GM23338 (cell line): ENCODE measurements at regions not wholly inside any gene's neighbourhood (a gene's known extent, or its start where the extent isn't known, plus 50 kb on each side); places are given as distances from the start of the nearest gene placed in this dataset.

Source experiments
- ATAC-seq: fragments of 200-7000 bp; cut with Tn5 transposase; 3 replicates; pipeline ENCODE4 v1.9.1; 2020
- DNase-seq: peaks from one replicate; pipeline ENCODE4 v3.0.0-alpha.2; 2015; ENCODE audit warnings: low spot score
- H2AFZ ChIP-seq: fragments of 200-600 bp; sonication (generic); 2 replicates; pipeline ENCODE4 v1.8.0; 2016; ENCODE audit warnings: antibody characterized with exemption, mild to moderate bottlenecking, moderate library complexity
- H3F3A ChIP-seq: fragments of 200-600 bp; sonication (generic); replicated peaks from 2 replicates; pipeline ENCODE4 v1.8.0; 2017; ENCODE audit warnings: antibody characterized with exemption, mixed run types, low read depth
- H3K27ac ChIP-seq: fragments of 200-600 bp; sonication (generic); 2 replicates; pipeline ENCODE4 v1.6.1; 2016; ENCODE audit warnings: low read depth
- H3K27me3 ChIP-seq: fragments of 200-600 bp; sonication (generic); 2 replicates; pipeline ENCODE4 v1.8.0; 2016; ENCODE audit warnings: mild to moderate bottlenecking, mixed run types, moderate library complexity; ENCODE audit not compliant: insufficient read depth
- H3K36me3 ChIP-seq: fragments of 200-600 bp; sonication (generic); 2 replicates; pipeline ENCODE4 v1.8.0; 2016; ENCODE audit warnings: mild to moderate bottlenecking; ENCODE audit not compliant: insufficient read depth
- H3K4me1 ChIP-seq: fragments of 200-600 bp; sonication (generic); 2 replicates; pipeline ENCODE4 v1.8.0; 2016; ENCODE audit warnings: mild to moderate bottlenecking, moderate library complexity; ENCODE audit not compliant: insufficient read depth
- H3K4me2 ChIP-seq: fragments of 200-600 bp; sonication (generic); 2 replicates; pipeline ENCODE4 v1.7.1; 2017; ENCODE audit warnings: mixed run types
- H3K4me3 ChIP-seq: fragments of 200-600 bp; sonication (generic); 2 replicates; pipeline ENCODE4 v1.6.1; 2016; ENCODE audit warnings: mixed run types
- H3K79me2 ChIP-seq: fragments of 200-600 bp; sonication (generic); replicated peaks from 2 replicates; pipeline ENCODE4 v1.8.0; 2017; ENCODE audit warnings: mild to moderate bottlenecking; ENCODE audit not compliant: insufficient read depth
- H3K9me2 ChIP-seq: fragments of 200-600 bp; sonication (generic); 2 replicates; pipeline ENCODE4 v1.8.0; 2017; ENCODE audit not compliant: insufficient read depth
- H4K20me1 ChIP-seq: fragments of 200-600 bp; sonication (generic); replicated peaks from 2 replicates; pipeline ENCODE4 v1.8.0; 2017; ENCODE audit warnings: mild to moderate bottlenecking; ENCODE audit not compliant: insufficient read depth
- H3K27ac Mint-ChIP-seq: 2 replicates; pipeline ENCODE4 v1.8.0; 2020; ENCODE audit warnings: inconsistent platforms, mild to moderate bottlenecking, moderate library complexity, mixed read lengths
- H3K27me3 Mint-ChIP-seq: 3 replicates; pipeline ENCODE4 v1.8.0; 2022; ENCODE audit warnings: low read depth, mild to moderate bottlenecking, moderate library complexity, mixed read lengths, inconsistent platforms; ENCODE audit not compliant: insufficient read depth, poor library complexity
- H3K36me3 Mint-ChIP-seq: 3 replicates; pipeline ENCODE4 v1.8.0; 2021; ENCODE audit warnings: low read depth, mild to moderate bottlenecking, inconsistent platforms, moderate library complexity, mixed read lengths
- H3K4me1 Mint-ChIP-seq: 3 replicates; pipeline ENCODE4 v1.8.0; 2020; ENCODE audit warnings: mild to moderate bottlenecking, inconsistent platforms, mixed read lengths
- H3K4me3 Mint-ChIP-seq: 3 replicates; pipeline ENCODE4 v1.8.0; 2021; ENCODE audit warnings: moderate library complexity, mild to moderate bottlenecking, inconsistent platforms, mixed read lengths
- H3K9me3 Mint-ChIP-seq: 3 replicates; pipeline ENCODE4 v1.8.0; 2020; ENCODE audit warnings: moderate library complexity, mild to moderate bottlenecking, inconsistent platforms, mixed read lengths
- CREB1 ChIP-seq: fragments of 250-450 bp; sonication (Bioruptor Pico); IDR thresholded peaks from 2 replicates; pipeline ENCODE4 v1.5.0; 2020; ENCODE audit warnings: low read depth, mild to moderate bottlenecking, moderate library complexity
- EZH2phosphoT487 ChIP-seq: fragments of 200-600 bp; sonication (generic); IDR thresholded peaks from one replicate; pipeline ENCODE4 v1.8.1; 2018; ENCODE audit warnings: antibody characterized with exemption; ENCODE audit not compliant: unreplicated experiment
- NANOG ChIP-seq: IDR thresholded peaks from 2 replicates; pipeline ENCODE4 v1.6.1; 2016; ENCODE audit warnings: antibody characterized with exemption, borderline replicate concordance
- POLR2AphosphoS5 ChIP-seq: IDR thresholded peaks from 2 replicates; pipeline ENCODE4 v1.6.1; 2016; ENCODE audit warnings: antibody characterized with exemption, low read depth
- STAT1 ChIP-seq: IDR thresholded peaks from one replicate; pipeline ENCODE4 v1.6.1; 2016; ENCODE audit warnings: antibody characterized with exemption; ENCODE audit not compliant: unreplicated experiment
- ZNF331 ChIP-seq: fragments of 250-450 bp; sonication (Bioruptor Pico); IDR thresholded peaks from 2 replicates; pipeline ENCODE4 v1.5.0; 2020; ENCODE audit warnings: low read depth, mild to moderate bottlenecking, moderate library complexity
- TF ChIP-seq, protein P1 (sequence below): IDR thresholded peaks from 2 replicates; pipeline ENCODE4 v1.6.1; 2016; ENCODE audit warnings: antibody characterized with exemption
- TF ChIP-seq, protein P2 (sequence below): fragments of 250-450 bp; sonication (Bioruptor Pico); IDR thresholded peaks from 2 replicates; pipeline ENCODE4 v1.5.0; 2020; ENCODE audit warnings: mild to moderate bottlenecking, moderate library complexity
- TF ChIP-seq, protein P3 (sequence below): IDR thresholded peaks from one replicate; pipeline ENCODE4 v1.6.1; 2018; ENCODE audit warnings: antibody characterized with exemption; ENCODE audit not compliant: unreplicated experiment

DNA sequence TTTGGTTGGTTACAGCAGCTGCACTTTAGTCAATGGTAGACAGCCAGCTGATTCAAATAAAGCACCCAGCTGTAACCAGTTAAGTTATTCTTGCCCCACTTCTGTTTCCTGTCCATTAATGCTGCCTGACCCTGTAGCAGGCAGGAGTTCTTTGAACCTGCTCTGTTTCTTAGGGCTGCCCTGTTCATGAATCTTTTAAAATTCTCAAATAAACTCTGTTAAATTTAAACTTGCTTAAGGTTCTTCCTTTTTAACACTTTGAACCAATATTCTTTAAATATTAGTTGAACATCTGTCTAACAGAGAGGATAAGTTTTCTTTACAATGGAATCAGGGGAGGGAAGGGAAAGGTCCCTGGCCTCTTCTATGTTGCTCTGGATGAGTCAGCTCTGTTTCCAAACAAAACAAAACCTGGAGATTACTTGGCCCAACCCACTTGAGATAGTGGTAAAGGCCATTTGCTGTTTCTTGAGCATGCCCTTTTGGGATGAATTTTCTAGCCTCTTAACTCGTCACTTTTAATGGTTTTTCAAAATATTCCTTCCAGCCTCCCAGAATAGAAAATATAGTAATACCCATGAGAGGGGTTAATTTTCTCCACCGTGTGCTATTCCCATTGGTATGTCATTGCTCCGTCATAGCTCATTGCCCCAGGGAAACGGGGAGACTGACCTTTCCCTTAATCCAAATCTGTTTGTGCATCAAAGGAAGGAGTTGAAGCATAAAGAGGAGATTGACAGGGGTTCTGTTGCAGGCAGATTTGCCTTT lies 112.1 kb upstream of the FHL2 start:
- Histone ChIP-seq H3K4me1 (no peaks in the 10 kb centered on the region), H3K27ac (no peak overlapping the region), H3K9me2 (no peaks in the 10 kb centered on the region), H4K20me1 (no peaks in the 10 kb centered on the region; the same call in 1 of the 2 replicates), H3K36me3 (no peaks in the 10 kb centered on the region), H3F3A (no peaks in the 10 kb centered on the region), H2AFZ (no peak overlapping the region), H3K4me2 (no peak overlapping the region), H3K27me3 (no peaks in the 10 kb centered on the region), H3K79me2 (no peaks in the 10 kb centered on the region), H3K4me3 (no peak overlapping the region)
- Mint-ChIP-seq H3K27me3 (peaks cover 3% of the 10 kb centered on the region), H3K4me3 (no peak overlapping the region), H3K4me1 (peaks cover 2% of the 10 kb centered on the region; the same call in 1 of the 3 replicates), H3K27ac (no peak overlapping the region; the same call in 1 of the 2 replicates), H3K9me3 (no peaks in the 10 kb centered on the region), H3K36me3 (no peaks in the 10 kb centered on the region)
- no peak for DNase-seq
- no peak for ATAC-seq
- no peak for TF ChIP-seq NANOG

DNA sequence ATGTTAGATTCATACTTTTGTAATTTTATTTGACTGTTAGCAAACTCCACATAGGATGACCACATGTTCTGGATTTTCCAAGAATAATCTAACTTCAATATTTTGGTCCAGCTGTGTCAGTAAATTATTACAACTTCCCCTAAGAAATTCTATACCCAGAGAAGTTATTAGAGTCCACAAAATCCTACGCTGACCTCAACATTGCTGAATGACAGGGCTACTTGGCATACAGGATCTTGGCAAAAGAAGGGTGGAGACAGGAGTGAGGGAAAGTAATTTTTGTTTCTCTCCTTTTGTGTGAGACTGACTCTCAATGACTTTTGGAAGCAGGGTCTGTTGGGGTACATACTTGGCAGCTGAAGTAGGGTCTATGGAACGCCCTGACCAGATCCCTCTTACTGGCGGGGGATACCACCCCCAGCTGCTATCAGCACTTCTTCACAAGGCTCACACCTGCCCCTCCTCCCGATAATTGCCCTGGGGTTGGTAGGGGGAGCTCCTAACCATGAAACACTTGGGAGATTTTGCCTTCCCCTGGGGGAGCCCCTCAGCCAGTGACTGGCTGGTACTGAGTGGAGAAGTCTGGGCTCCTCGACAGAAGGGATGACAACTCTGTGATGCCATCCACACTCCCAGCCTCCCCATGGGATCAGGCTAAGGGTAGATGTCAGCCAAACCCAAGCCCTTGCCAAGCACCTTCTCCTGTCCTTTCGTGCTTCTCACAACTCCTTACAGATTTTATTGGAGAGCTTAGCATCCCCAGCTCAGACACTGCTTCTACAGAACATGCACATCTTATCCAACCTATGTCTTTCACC lies 110.6 kb upstream of the FHL2 start:
- DNase-seq (no peak), ATAC-seq (no peak)
- H4K20me1 ChIP-seq = no peaks in the 10 kb centered on the region; the same call in 1 of the 2 replicates
- peaks cover 2% of the 10 kb centered on the region for H3K27me3 Mint-ChIP-seq
- H3K4me1 ChIP-seq = no peaks in the 10 kb centered on the region
- no peaks in the 10 kb centered on the region for H3K36me3 Mint-ChIP-seq
- H3K27ac ChIP-seq = no peak overlapping the region
- H3K4me3 ChIP-seq = no peak overlapping the region
- H3K4me2 ChIP-seq = no peak overlapping the region
- H3K36me3 ChIP-seq = no peaks in the 10 kb centered on the region
- no peak overlapping the region for H3K27ac Mint-ChIP-seq
- no peaks in the 10 kb centered on the region for H3F3A ChIP-seq
- H3K9me3 Mint-ChIP-seq = no peaks in the 10 kb centered on the region
- H3K9me2 ChIP-seq = no peaks in the 10 kb centered on the region
- no peaks in the 10 kb centered on the region for H3K79me2 ChIP-seq
- peaks cover 2% of the 10 kb centered on the region; the same call in 1 of the 3 replicates for H3K4me1 Mint-ChIP-seq
- H2AFZ ChIP-seq = no peak overlapping the region
- H3K4me3 Mint-ChIP-seq = no peak overlapping the region
- no peaks in the 10 kb centered on the region for H3K27me3 ChIP-seq
- TF ChIP-seq, protein P1, sequence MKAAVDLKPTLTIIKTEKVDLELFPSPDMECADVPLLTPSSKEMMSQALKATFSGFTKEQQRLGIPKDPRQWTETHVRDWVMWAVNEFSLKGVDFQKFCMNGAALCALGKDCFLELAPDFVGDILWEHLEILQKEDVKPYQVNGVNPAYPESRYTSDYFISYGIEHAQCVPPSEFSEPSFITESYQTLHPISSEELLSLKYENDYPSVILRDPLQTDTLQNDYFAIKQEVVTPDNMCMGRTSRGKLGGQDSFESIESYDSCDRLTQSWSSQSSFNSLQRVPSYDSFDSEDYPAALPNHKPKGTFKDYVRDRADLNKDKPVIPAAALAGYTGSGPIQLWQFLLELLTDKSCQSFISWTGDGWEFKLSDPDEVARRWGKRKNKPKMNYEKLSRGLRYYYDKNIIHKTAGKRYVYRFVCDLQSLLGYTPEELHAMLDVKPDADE = no peak
- TF ChIP-seq ZNF331 (CRISPR knock-in tag) (no peak), NANOG (no peak), EZH2phosphoT487 (no peak), CREB1 (CRISPR knock-in tag) (no peak), POLR2AphosphoS5 (no peak), STAT1 (no peak)
- TF ChIP-seq, protein P2, sequence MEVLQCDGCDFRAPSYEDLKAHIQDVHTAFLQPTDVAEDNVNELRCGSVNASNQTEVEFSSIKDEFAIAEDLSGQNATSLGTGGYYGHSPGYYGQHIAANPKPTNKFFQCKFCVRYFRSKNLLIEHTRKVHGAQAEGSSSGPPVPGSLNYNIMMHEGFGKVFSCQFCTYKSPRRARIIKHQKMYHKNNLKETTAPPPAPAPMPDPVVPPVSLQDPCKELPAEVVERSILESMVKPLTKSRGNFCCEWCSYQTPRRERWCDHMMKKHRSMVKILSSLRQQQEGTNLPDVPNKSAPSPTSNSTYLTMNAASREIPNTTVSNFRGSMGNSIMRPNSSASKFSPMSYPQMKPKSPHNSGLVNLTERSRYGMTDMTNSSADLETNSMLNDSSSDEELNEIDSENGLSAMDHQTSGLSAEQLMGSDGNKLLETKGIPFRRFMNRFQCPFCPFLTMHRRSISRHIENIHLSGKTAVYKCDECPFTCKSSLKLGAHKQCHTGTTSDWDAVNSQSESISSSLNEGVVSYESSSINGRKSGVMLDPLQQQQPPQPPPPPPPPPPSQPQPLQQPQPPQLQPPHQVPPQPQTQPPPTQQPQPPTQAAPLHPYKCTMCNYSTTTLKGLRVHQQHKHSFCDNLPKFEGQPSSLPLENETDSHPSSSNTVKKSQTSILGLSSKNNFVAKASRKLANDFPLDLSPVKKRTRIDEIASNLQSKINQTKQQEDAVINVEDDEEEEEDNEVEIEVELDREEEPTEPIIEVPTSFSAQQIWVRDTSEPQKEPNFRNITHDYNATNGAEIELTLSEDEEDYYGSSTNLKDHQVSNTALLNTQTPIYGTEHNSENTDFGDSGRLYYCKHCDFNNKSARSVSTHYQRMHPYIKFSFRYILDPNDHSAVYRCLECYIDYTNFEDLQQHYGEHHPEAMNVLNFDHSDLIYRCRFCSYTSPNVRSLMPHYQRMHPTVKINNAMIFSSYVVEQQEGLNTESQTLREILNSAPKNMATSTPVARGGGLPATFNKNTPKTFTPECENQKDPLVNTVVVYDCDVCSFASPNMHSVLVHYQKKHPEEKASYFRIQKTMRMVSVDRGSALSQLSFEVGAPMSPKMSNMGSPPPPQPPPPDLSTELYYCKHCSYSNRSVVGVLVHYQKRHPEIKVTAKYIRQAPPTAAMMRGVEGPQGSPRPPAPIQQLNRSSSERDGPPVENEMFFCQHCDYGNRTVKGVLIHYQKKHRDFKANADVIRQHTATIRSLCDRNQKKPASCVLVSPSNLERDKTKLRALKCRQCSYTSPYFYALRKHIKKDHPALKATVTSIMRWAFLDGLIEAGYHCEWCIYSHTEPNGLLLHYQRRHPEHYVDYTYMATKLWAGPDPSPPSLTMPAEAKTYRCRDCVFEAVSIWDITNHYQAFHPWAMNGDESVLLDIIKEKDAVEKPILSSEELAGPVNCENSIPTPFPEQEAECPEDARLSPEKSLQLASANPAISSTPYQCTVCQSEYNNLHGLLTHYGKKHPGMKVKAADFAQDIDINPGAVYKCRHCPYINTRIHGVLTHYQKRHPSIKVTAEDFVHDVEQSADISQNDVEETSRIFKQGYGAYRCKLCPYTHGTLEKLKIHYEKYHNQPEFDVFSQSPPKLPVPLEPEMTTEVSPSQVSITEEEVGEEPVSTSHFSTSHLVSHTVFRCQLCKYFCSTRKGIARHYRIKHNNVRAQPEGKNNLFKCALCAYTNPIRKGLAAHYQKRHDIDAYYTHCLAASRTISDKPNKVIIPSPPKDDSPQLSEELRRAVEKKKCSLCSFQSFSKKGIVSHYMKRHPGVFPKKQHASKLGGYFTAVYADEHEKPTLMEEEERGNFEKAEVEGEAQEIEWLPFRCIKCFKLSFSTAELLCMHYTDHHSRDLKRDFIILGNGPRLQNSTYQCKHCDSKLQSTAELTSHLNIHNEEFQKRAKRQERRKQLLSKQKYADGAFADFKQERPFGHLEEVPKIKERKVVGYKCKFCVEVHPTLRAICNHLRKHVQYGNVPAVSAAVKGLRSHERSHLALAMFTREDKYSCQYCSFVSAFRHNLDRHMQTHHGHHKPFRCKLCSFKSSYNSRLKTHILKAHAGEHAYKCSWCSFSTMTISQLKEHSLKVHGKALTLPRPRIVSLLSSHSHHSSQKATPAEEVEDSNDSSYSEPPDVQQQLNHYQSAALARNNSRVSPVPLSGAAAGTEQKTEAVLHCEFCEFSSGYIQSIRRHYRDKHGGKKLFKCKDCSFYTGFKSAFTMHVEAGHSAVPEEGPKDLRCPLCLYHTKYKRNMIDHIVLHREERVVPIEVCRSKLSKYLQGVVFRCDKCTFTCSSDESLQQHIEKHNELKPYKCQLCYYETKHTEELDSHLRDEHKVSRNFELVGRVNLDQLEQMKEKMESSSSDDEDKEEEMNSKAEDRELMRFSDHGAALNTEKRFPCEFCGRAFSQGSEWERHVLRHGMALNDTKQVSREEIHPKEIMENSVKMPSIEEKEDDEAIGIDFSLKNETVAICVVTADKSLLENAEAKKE (CRISPR knock-in tag) = no peak
- TF ChIP-seq, protein P3, sequence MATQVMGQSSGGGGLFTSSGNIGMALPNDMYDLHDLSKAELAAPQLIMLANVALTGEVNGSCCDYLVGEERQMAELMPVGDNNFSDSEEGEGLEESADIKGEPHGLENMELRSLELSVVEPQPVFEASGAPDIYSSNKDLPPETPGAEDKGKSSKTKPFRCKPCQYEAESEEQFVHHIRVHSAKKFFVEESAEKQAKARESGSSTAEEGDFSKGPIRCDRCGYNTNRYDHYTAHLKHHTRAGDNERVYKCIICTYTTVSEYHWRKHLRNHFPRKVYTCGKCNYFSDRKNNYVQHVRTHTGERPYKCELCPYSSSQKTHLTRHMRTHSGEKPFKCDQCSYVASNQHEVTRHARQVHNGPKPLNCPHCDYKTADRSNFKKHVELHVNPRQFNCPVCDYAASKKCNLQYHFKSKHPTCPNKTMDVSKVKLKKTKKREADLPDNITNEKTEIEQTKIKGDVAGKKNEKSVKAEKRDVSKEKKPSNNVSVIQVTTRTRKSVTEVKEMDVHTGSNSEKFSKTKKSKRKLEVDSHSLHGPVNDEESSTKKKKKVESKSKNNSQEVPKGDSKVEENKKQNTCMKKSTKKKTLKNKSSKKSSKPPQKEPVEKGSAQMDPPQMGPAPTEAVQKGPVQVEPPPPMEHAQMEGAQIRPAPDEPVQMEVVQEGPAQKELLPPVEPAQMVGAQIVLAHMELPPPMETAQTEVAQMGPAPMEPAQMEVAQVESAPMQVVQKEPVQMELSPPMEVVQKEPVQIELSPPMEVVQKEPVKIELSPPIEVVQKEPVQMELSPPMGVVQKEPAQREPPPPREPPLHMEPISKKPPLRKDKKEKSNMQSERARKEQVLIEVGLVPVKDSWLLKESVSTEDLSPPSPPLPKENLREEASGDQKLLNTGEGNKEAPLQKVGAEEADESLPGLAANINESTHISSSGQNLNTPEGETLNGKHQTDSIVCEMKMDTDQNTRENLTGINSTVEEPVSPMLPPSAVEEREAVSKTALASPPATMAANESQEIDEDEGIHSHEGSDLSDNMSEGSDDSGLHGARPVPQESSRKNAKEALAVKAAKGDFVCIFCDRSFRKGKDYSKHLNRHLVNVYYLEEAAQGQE = no peak
